Ovary (tissue), 7 donors: ENCODE measurements at regions not wholly inside any gene's neighbourhood (a gene's known extent, or its start where the extent isn't known, plus 50 kb on each side); places are given as distances from the start of the nearest gene placed in this dataset.

Experiments
- DNase-seq, 5 donors: peaks; one replicate each; pipeline ENCODE4 v3.0.0-alpha.2; 2019 to 2020
- H3K27ac ChIP-seq, 2 donors: fragments of 200-600 bp; one replicate each; pipeline versions ENCODE4 v1.5.1 to v1.8.0; 2019 to 2022
- H3K27me3 ChIP-seq: fragments of 200-600 bp; one replicate; pipeline ENCODE4 v1.8.0; 2022
- H3K36me3 ChIP-seq: fragments of 200-600 bp; sonication (generic); one replicate; pipeline ENCODE4 v1.5.1; 2019
- H3K4me1 ChIP-seq: one replicate; pipeline ENCODE4 v1.8.1; 2013; ENCODE audit warnings: mild to moderate bottlenecking, moderate library complexity; ENCODE audit not compliant: insufficient read depth
- H3K4me3 ChIP-seq: fragments of 200-600 bp; sonication (generic); one replicate; pipeline ENCODE4 v1.5.1; 2017
- H3K9me3 ChIP-seq, 2 donors: fragments of 200-600 bp in 1 of 2; sonication (generic) in 1 of 2; one replicate each; pipeline versions ENCODE4 v1.5.1 to v1.8.1; 2013 to 2019; ENCODE audit warnings: mild to moderate bottlenecking in 1 of 2, moderate library complexity in 1 of 2
- CTCF ChIP-seq, 3 donors: fragments of 450-650 bp in 2 of 3; fragments of 200-600 bp in 1 of 3; IDR thresholded peaks; one replicate each; pipeline versions ENCODE4 v1.5.1 to v1.8.0; 2016 to 2022; ENCODE audit warnings: antibody characterized with exemption in 3 of 3, mild to moderate bottlenecking in 1 of 3
- EP300 ChIP-seq: sonication (generic); formaldehyde crosslinking; IDR thresholded peaks from one replicate; pipeline ENCODE4 v1.6.1; 2017; ENCODE audit warnings: antibody characterized with exemption
- POLR2A ChIP-seq: fragments of 450-650 bp; IDR thresholded peaks from one replicate; pipeline ENCODE4 v1.6.1; 2017; ENCODE audit warnings: antibody characterized with exemption, mild to moderate bottlenecking, moderate library complexity
- WGBS, 3 donors: extraction: QIAGEN DNeasy Blood & Tissue Kit in 1 of 3; methylation state at CpG; one replicate each; pipeline versions ENCODE4 v1.1.5 to v1.1.7; 2013 to 2017; 5-methylcytosine and 5-hydroxymethylcytosine counted together
- intact Hi-C, 4 donors: fragments of 100-400 bp; cut with DNase I; formaldehyde crosslinking; loops; one replicate each; pipeline versions ENCODE4 v1.11.0 to v1.15.1; 2022 to 2023
- donor health status: DM: no; HTN: no; CAD: no; lungs with moderate emphysema.
- donor health status: DM: no; HTN: no; CAD: no.
- donor health status: Bipolar disorder and iron deficiency.
- donor health status: DM: no; HTN: no; CAD: no.
- donor health status: DM: yes; HTN: yes; CAD: no.

DNA sequence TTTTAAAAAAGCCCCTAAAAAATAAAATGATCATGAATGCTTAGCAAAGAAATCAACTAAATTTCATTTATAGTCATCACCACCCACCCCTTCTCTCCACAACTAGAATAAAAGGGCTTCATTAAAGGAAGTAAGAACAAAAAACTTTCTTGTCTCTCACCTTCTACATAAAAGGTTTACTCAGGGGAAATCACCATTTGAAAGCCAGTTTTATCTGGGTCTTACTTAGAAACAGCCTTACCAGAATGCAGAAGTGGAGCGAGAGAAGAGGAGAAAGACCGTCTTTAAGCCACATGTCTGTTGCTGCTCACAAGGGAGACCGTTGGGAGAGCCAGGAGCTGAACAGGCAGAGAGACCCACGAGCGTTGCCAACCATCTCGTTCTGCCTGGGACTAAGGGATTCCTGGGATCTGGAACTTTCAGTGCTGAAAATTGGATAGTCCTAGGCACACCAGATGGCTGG is 350.1 kb upstream of the PROK2 start:
- Histone ChIP-seq H3K4me1 (no peaks in the 10 kb centered on the region), H3K27me3 (no peaks in the 10 kb centered on the region), H3K4me3 (no peak overlapping the region), H3K27ac (no peak overlapping the region), H3K9me3 (no peaks in the 10 kb centered on the region), H3K36me3 (no peaks in the 10 kb centered on the region)
- DNase-seq: no peak
- intact Hi-C loops: no loop called here
- TF ChIP-seq POLR2A (no peak), CTCF (IDR thresholded peaks at IDR 0.05) (no peak), EP300 (no peak)
- 76 to 86% (median 85%) methylated on average over 5 to 6 of the region's 6 CpGs for WGBS, 3 donors

DNA sequence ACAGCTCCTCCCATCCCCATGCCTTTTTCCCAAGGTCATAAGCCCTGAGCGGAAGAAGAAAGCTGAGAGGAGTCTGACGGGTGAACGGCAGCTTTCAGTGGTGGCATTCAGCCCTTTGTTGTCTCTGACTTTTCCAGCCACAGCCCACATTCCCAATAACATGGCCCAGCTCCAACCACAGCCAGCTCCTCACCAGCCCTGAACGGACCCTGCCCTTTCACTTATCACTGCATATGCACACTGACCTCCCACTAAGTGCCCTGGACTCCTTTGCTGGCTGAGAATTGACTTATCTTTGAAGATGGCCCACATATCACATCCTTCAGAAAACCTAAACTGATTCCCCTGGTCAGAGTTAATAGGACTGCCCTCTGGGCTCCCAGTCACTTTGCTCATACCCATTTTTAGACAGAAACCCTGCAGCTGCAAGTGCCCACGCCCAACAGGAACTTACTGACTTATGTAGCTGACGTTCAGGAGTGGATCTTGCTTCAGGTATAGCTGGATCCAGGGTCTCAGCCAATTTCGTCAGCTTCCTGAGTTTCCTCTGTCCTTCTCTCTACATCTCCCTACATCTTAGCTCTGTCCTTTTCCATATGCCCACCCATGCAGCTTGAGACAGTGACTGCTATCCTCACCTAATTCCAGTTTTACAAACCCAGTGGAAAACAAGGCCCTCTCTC is 348.5 kb upstream of the PROK2 start:
- H3K27me3 ChIP-seq: no peaks in the 10 kb centered on the region
- no peak overlapping the region for H3K4me3 ChIP-seq
- no peaks in the 10 kb centered on the region for H3K9me3 ChIP-seq
- no peaks in the 10 kb centered on the region for H3K36me3 ChIP-seq
- peaks cover 4% of the 10 kb centered on the region for H3K4me1 ChIP-seq
- no peak overlapping the region for H3K27ac ChIP-seq
- intact Hi-C loops: no loop called here
- 61 to 75% (median 67%) methylated on average over 7 of the region's 7 CpGs for WGBS, 3 donors
- TF ChIP-seq CTCF (IDR thresholded peaks at IDR 0.05) (no peak), POLR2A (no peak), EP300 (no peak)
- DNase-seq: no peak

DNA sequence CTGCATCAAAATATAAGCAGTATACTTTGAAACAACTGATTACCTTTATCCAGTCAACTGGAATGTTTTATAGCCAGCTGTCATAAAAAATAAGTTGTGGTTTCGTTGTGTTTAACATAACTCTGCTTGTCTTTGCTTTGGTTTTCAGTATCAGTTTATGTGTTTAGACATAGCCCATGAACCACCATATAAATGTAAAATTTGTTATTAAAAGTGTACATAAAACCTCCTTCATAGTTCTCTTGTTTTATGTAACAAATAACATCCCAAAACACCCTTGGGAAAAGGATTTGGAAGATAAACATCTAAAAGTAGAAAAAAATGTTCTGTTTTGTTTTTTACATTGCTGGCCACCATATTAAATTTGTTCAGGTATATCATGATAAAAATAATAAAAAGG is 347.0 kb upstream of the PROK2 start:
- TF ChIP-seq POLR2A (no peak), EP300 (no peak), CTCF (IDR thresholded peaks at IDR 0.05) (no peak)

GRCh38 chr3:72130565-72130964 is 345.6 kb upstream of the PROK2 start:
- intact Hi-C loops: no loop called here

More for the DNA sequence above, 347.0 kb upstream of the PROK2 start:
- intact Hi-C loops: no loop called here
- H3K4me3 ChIP-seq: no peak overlapping the region
- no peak overlapping the region for H3K27ac ChIP-seq
- peaks cover 4% of the 10 kb centered on the region for H3K4me1 ChIP-seq
- 72 to 82% (median 78%) methylated on average over 1 of the region's 1 CpG for WGBS, 3 donors
- no peaks in the 10 kb centered on the region for H3K36me3 ChIP-seq
- H3K9me3 ChIP-seq: no peaks in the 10 kb centered on the region
- no peak for DNase-seq
- no peaks in the 10 kb centered on the region for H3K27me3 ChIP-seq

More at GRCh38 chr3:72130565-72130964, 345.6 kb upstream of the PROK2 start:
- H3K27ac ChIP-seq: no peak overlapping the region
- H3K36me3 ChIP-seq: no peaks in the 10 kb centered on the region
- no peaks in the 10 kb centered on the region for H3K9me3 ChIP-seq
- TF ChIP-seq CTCF (IDR thresholded peaks at IDR 0.05): no peak
- TF ChIP-seq POLR2A: no peak
- TF ChIP-seq EP300: no peak
- H3K4me3 ChIP-seq: no peak overlapping the region
- 95 to 98% (median 95%) methylated on average over 3 of the region's 3 CpGs for WGBS, 3 donors
- peaks cover 4% of the 10 kb centered on the region for H3K4me1 ChIP-seq
- H3K27me3 ChIP-seq: no peaks in the 10 kb centered on the region
- no peak for DNase-seq
